Islet precursor cell (in vitro differentiated cells): ENCODE measurements at regions not wholly inside any gene's neighbourhood (a gene's known extent, or its start where the extent isn't known, plus 50 kb on each side); places are given as distances from the start of the nearest gene placed in this dataset.
A peak's percentile ranks its signal among the peaks of the same experiment; 100 is the strongest.

ENCODE experiments used
- DNase-seq: peaks from one replicate; pipeline ENCODE4 v3.0.0-alpha.2; 2018

GRCh38 chr11:36931139-36931538 lies 333.1 kb upstream of the RAG2 start:
- DNase-seq = no peak

GRCh38 chr11:36930256-36930655 lies 332.2 kb upstream of the RAG2 start:
- no peak for DNase-seq

- no peak for DNase-seq
These were observed 331.4 kb upstream of the RAG2 start for GRCh38 chr11:36929401-36929800.

- DNase-seq = no peak
These were observed 330.6 kb upstream of the RAG2 start for GRCh38 chr11:36928621-36929020.

- no peak for DNase-seq
These were observed 301.8 kb upstream of the RAG2 start for GRCh38 chr11:36899800-36900199.

GRCh38 chr11:36890841-36891240 lies 292.8 kb upstream of the RAG2 start:
- no peak for DNase-seq

- no peak for DNase-seq
These were observed 292.2 kb upstream of the RAG2 start for GRCh38 chr11:36890121-36890679.

GRCh38 chr11:36885154-36885553 lies 287.1 kb upstream of the RAG2 start:
- DNase-seq = no peak

- no peak for DNase-seq
These were observed 280.7 kb upstream of the RAG2 start for GRCh38 chr11:36878737-36879136.

- DNase-seq = no peak
These were observed 279.1 kb upstream of the RAG2 start for GRCh38 chr11:36877149-36877548.

GRCh38 chr11:36876266-36876665 lies 278.2 kb upstream of the RAG2 start:
- no peak for DNase-seq

GRCh38 chr11:36874291-36874690 lies 276.3 kb upstream of the RAG2 start:
- DNase-seq = no peak

- no peak for DNase-seq
These were observed 272.3 kb upstream of the RAG2 start for GRCh38 chr11:36870361-36870760.

GRCh38 chr11:36868380-36868779 lies 270.3 kb upstream of the RAG2 start:
- DNase-seq = no peak

GRCh38 chr11:36865846-36866245 lies 267.8 kb upstream of the RAG2 start:
- no peak for DNase-seq

GRCh38 chr11:36854875-36855274 lies 256.8 kb upstream of the RAG2 start:
- no peak for DNase-seq

- DNase-seq = no peak
These were observed 250.6 kb upstream of the RAG2 start for GRCh38 chr11:36848660-36849059.

GRCh38 chr11:36840378-36840777 lies 242.3 kb upstream of the RAG2 start:
- DNase-seq = no peak

GRCh38 chr11:36837831-36838437 lies 239.9 kb upstream of the RAG2 start:
- DNase-seq = no peak

- no peak for DNase-seq
These were observed 227.2 kb upstream of the RAG2 start for GRCh38 chr11:36825251-36825650.

GRCh38 chr11:36824349-36824748 lies 226.3 kb upstream of the RAG2 start:
- no peak for DNase-seq

- no peak for DNase-seq
These were observed 224.8 kb upstream of the RAG2 start for GRCh38 chr11:36822829-36823228.

- DNase-seq = peak; percentile 47
These were observed 220.4 kb upstream of the RAG2 start for GRCh38 chr11:36818410-36818809.

- DNase-seq = peak; percentile 65
These were observed 219.4 kb upstream of the RAG2 start for GRCh38 chr11:36817336-36817965.

- DNase-seq = no peak
These were observed 211.3 kb upstream of the RAG2 start for GRCh38 chr11:36809303-36809702.
